ENCODE measurements at regions not wholly inside any gene's neighbourhood (a gene's known extent, or its start where the extent isn't known, plus 50 kb on each side); places are given as distances from the start of the nearest gene placed in this dataset.

DNA sequence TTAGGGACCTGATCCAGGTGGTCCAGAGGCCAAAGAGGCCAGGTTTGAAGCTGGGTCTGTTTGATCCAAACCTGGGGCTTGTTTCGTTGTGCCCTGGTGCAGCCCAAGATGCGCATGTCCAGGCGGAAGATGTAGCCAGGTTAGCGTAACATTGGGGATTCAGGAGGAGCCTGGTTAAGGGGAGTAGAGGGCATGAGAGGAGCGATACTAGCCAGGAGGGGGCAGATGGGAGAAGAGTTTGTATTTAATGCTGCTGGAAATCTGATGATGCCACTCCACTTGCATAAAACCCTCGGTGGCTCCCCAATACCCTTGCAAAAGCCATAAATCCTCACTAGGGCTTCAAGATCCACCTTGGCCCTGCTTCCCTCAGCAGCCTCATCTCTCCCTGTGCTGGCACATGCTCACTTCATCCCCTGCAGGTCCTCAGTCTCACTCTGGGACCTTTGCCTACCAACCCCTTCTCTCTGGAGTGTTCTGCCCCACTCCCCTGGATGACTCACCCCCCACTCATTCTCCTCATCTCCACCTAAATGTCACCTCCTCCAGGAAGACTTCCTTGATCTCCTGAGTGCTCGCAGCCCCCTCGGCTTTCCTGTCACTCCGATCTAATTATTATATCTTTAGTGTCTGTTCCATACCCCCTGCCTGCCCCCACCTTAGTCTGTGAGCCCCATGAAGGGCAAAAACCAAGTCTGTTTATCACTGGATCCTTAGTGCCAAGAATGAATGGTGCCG lies 95.9 kb downstream of the MIAT start:
- Histone ChIP-seq H3K79me1 (ENCODE audit: low read depth, low read length) (no peaks in the 10 kb centered on the region; the same call in 1 of the 2 replicates), H4K91ac (replicated peaks; ENCODE audit: insufficient read length, low read length) (peak overlapping the region; percentile 92), H3K14ac (ENCODE audit: insufficient read length) (no peak overlapping the region), H3K23me2 (ENCODE audit: low read depth, low read length) (no peaks in the 10 kb centered on the region), H2BK15ac (ENCODE audit: low read length) (peak overlapping the region; percentile 97; the same call in 1 of the 2 replicates), H2AK5ac (ENCODE audit: low read depth, low read length) (peak overlapping the region; percentile 7; the same call in 1 of the 2 replicates), H4K8ac (ENCODE audit: extremely low read depth, insufficient read depth, low read length) (no peak overlapping the region), H3K4ac (replicated peaks; ENCODE audit: insufficient read length, low read depth, low read length) (no peak overlapping the region), H4K5ac (ENCODE audit: insufficient read length, low read depth, low read length) (no peak overlapping the region), H3K27ac (ENCODE audit: low read depth, low read length) (no peak overlapping the region), H2BK120ac (replicated peaks; ENCODE audit: low read depth, low read length) (peak overlapping the region; percentile 16), H3K4me3 (ENCODE audit: extremely low read depth in 1 of 4, insufficient read depth in 2 of 4, low read depth in 3 of 4, low read length in 4 of 4) (no peak overlapping the region), H3K9ac (replicated peaks in 1 of 4; ENCODE audit: extremely low read depth in 1 of 4, low read depth in 3 of 4, low read length in 3 of 4) (no peak overlapping the region), H3K23ac (ENCODE audit: insufficient read length) (no peak overlapping the region), H3K79me2 (ENCODE audit: control insufficient read depth in 1 of 2, insufficient read depth in 2 of 2, low read length in 2 of 2) (no peaks in the 10 kb centered on the region), H3K9me3 (ENCODE audit: insufficient read depth in 2 of 2, low read depth in 1 of 2, low read length in 1 of 2) (peaks cover 0 to 6% of the 10 kb centered on the region in 2 experiments; a peak in 2 of 4 replicates), H2BK12ac (ENCODE audit: low read depth, low read length) (peak overlapping the region; percentile 71; the same call in 1 of the 2 replicates), H3K56ac (replicated peaks; ENCODE audit: insufficient read length, low read depth, low read length) (no peak overlapping the region), H2BK5ac (ENCODE audit: low read depth, low read length) (peak overlapping the region; percentile 93; the same call in 1 of the 2 replicates), H2BK20ac (ENCODE audit: low read length) (peak overlapping the region; percentile 68; the same call in 1 of the 2 replicates), H4K20me1 (replicated peaks in 1 of 2; ENCODE audit: control insufficient read depth in 1 of 2, insufficient read depth in 2 of 2, low read length in 2 of 2) (no peaks in the 10 kb centered on the region), H3K4me1 (replicated peaks in 1 of 4; ENCODE audit: control insufficient read depth in 3 of 4, insufficient read depth in 4 of 4, low read length in 3 of 4) (peaks cover 15 to 30% (median 24%) of the 10 kb centered on the region in 4 experiments), H3K36me3 (ENCODE audit: control insufficient read depth in 2 of 4, insufficient read depth in 4 of 4, low read length in 3 of 4) (no peaks in the 10 kb centered on the region), H3K27me3 (replicated peaks in 1 of 4; ENCODE audit: control insufficient read depth in 3 of 4, extremely low read depth in 1 of 4, insufficient read depth in 3 of 4, low read length in 3 of 4) (peaks cover 0 to 3% (median 1%) of the 10 kb centered on the region in 4 experiments; a peak in 3 of 7 replicates), H3K18ac (ENCODE audit: extremely low read depth, low read length) (peak overlapping the region; percentile 91), H3K4me2 (ENCODE audit: insufficient read depth in 1 of 2, low read depth in 2 of 2, low read length in 2 of 2) (peak overlapping the region in 1 of 2 experiments; percentile 32; a peak in 1 of 4 replicates), H2AFZ (ENCODE audit: low read length) (no peak overlapping the region)
- FAIRE-seq (no peak), DNase-seq (ENCODE audit: low read depth in 1 of 2, low spot score in 2 of 2) (no peak)
- 0 out of 4 replicates have a peak, but pooled peaks of 1 of the 2 experiments have one; percentile 29 for TF ChIP-seq HDAC2 (IDR thresholded peaks at IDR 0.05; ENCODE audit: borderline replicate concordance in 1 of 2, low read depth in 2 of 2, low read length in 2 of 2)
- 0 out of 2 replicates have a peak, but pooled peaks have one; percentile 64 for TF ChIP-seq KDM1A (IDR thresholded peaks at IDR 0.05; ENCODE audit: borderline replicate concordance, low read length)
- TF ChIP-seq, protein P1, sequence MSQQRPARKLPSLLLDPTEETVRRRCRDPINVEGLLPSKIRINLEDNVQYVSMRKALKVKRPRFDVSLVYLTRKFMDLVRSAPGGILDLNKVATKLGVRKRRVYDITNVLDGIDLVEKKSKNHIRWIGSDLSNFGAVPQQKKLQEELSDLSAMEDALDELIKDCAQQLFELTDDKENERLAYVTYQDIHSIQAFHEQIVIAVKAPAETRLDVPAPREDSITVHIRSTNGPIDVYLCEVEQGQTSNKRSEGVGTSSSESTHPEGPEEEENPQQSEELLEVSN (IDR thresholded peaks at IDR 0.05), result no peak
- peak; percentile 28 to 46; a peak in 3 of 4 replicates for TF ChIP-seq RAD21 (IDR thresholded peaks at IDR 0.05 in 1 of 2, conservative IDR thresholded peaks at IDR 0.05 in 1 of 2; ENCODE audit: low read depth in 2 of 2, low read length in 2 of 2)
- TF ChIP-seq, protein P2, sequence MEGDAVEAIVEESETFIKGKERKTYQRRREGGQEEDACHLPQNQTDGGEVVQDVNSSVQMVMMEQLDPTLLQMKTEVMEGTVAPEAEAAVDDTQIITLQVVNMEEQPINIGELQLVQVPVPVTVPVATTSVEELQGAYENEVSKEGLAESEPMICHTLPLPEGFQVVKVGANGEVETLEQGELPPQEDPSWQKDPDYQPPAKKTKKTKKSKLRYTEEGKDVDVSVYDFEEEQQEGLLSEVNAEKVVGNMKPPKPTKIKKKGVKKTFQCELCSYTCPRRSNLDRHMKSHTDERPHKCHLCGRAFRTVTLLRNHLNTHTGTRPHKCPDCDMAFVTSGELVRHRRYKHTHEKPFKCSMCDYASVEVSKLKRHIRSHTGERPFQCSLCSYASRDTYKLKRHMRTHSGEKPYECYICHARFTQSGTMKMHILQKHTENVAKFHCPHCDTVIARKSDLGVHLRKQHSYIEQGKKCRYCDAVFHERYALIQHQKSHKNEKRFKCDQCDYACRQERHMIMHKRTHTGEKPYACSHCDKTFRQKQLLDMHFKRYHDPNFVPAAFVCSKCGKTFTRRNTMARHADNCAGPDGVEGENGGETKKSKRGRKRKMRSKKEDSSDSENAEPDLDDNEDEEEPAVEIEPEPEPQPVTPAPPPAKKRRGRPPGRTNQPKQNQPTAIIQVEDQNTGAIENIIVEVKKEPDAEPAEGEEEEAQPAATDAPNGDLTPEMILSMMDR (IDR thresholded peaks at IDR 0.05; ENCODE audit: control extremely low read depth in 1 of 3, insufficient read depth in 1 of 3, low read depth in 1 of 3, low read length in 3 of 3), result peak; percentile 30 to 65 (median 47)
- ChIA-PET CTCF (ENCODE audit: partially characterized antibody) (interaction anchor here (0.6 to 3.8 kb wide), 7 partner anchors 11 to 526 kb away, joined by 3 to 18 read pairs (median 4); no protein-coding TSS in a partner anchor), POLR2A (ENCODE audit: partially characterized antibody) (interaction anchor here (1.0 to 2.3 kb wide), 3 partner anchors 21 to 207 kb away, joined by 3 to 12 read pairs (median 3); no protein-coding TSS in a partner anchor)
- 76% methylated on average over 10 of the region's 10 CpGs; no CpG with 5 or more reads in 1 of the 2 experiments for WGBS, 2 experiments (ENCODE audit: extremely low coverage in 1 of 2, insufficient coverage in 1 of 2, insufficient read length in 1 of 2, insufficient replicate concordance in 2 of 2, low coverage in 1 of 2, low lambda C conversion rate in 2 of 2, missing lambda C conversion rate in 1 of 2)

All from H1 (cell line).